CD8-positive, alpha-beta memory T cell (primary cell): ENCODE measurements at regions not wholly inside any gene's neighbourhood (a gene's known extent, or its start where the extent isn't known, plus 50 kb on each side); places are given as distances from the start of the nearest gene placed in this dataset.

ENCODE experiments used
- CTCF ChIA-PET: fragments of 350-600 bp; sonication (Branson Sonifier 250); formaldehyde crosslinking; loops from one replicate; lab custom pipeline; 2021; ENCODE audit warnings: antibody characterized with exemption; lab: Charles Lee
- POLR2A ChIA-PET: fragments of 350-600 bp; sonication (Branson Sonifier 250); formaldehyde crosslinking; loops from one replicate; lab custom pipeline; 2021; ENCODE audit warnings: antibody characterized with exemption; lab: Charles Lee
- DNase-seq, 5 donors: peaks; one replicate each; pipeline versions ENCODE4 v3.0.0 to v3.0.0-alpha.2; 2020 to 2022; ENCODE audit warnings: mixed read lengths in 1 of 5
- H3K27ac ChIP-seq: one replicate; pipeline ENCODE4 v1.7.0; 2013; ENCODE audit warnings: low read depth, mild to moderate bottlenecking, low read length, moderate library complexity
- H3K27me3 ChIP-seq: 2 replicates; pipeline ENCODE4 v1.7.0; 2013; ENCODE audit warnings: low read length, mild to moderate bottlenecking; ENCODE audit not compliant: insufficient read depth, poor library complexity, severe bottlenecking
- H3K36me3 ChIP-seq: 2 replicates; pipeline ENCODE4 v1.7.0; 2013; ENCODE audit warnings: mild to moderate bottlenecking, low read length, moderate library complexity; ENCODE audit not compliant: insufficient read depth
- H3K4me1 ChIP-seq: 2 replicates; pipeline ENCODE4 v1.7.0; 2013; ENCODE audit warnings: mild to moderate bottlenecking, low read length, moderate library complexity; ENCODE audit not compliant: insufficient read depth
- H3K4me3 ChIP-seq: 2 replicates; pipeline ENCODE4 v1.7.0; 2013; ENCODE audit warnings: mild to moderate bottlenecking, low read length
- H3K9me3 ChIP-seq: 2 replicates; pipeline ENCODE4 v1.7.0; 2013; ENCODE audit warnings: mild to moderate bottlenecking, low read length
- H3K27ac Mint-ChIP-seq, 8 donors: one replicate each; pipeline ENCODE4 v1.8.0; 2020 to 2021; ENCODE audit warnings: mixed read lengths in 8 of 8, mild to moderate bottlenecking in 6 of 8, inconsistent platforms in 3 of 8, moderate library complexity in 3 of 8
- H3K27me3 Mint-ChIP-seq, 2 donors: one replicate each; pipeline ENCODE4 v1.8.0; 2020 to 2021; ENCODE audit warnings: mixed read lengths in 2 of 2, mild to moderate bottlenecking in 1 of 2, moderate library complexity in 1 of 2
- H3K36me3 Mint-ChIP-seq, 3 donors: one replicate each; pipeline ENCODE4 v1.8.0; 2020 to 2021; ENCODE audit warnings: mixed read lengths in 3 of 3, inconsistent platforms in 1 of 3, mild to moderate bottlenecking in 1 of 3
- H3K4me1 Mint-ChIP-seq, 3 donors: one replicate each; pipeline ENCODE4 v1.8.0; 2020 to 2021; ENCODE audit warnings: mixed read lengths in 3 of 3, inconsistent platforms in 1 of 3, mild to moderate bottlenecking in 1 of 3
- H3K4me3 Mint-ChIP-seq, 7 donors: one replicate each; pipeline ENCODE4 v1.8.0; 2020 to 2021; ENCODE audit warnings: mixed read lengths in 7 of 7, mild to moderate bottlenecking in 6 of 7, moderate library complexity in 4 of 7, inconsistent platforms in 2 of 7
- H3K9me3 Mint-ChIP-seq, 5 donors: one replicate each; pipeline ENCODE4 v1.8.0; 2020 to 2022; ENCODE audit warnings: mixed read lengths in 5 of 5, mild to moderate bottlenecking in 3 of 5, moderate library complexity in 2 of 5, inconsistent platforms in 1 of 5

- Mint-ChIP-seq H3K27me3 (peaks cover 13 to 32% of the 10 kb centered on the region in 2 donors), H3K9me3 (no peaks in the 10 kb centered on the region), H3K27ac (no peak overlapping the region), H3K4me3 (no peak overlapping the region), H3K36me3 (no peaks in the 10 kb centered on the region), H3K4me1 (peaks cover 0 to 5% (median 1%) of the 10 kb centered on the region in 3 donors)
- H3K27ac ChIP-seq = no peak overlapping the region
- no peaks in the 10 kb centered on the region for H3K27me3 ChIP-seq
- no peaks in the 10 kb centered on the region for H3K4me1 ChIP-seq
- no peaks in the 10 kb centered on the region for H3K36me3 ChIP-seq
- H3K4me3 ChIP-seq = no peak overlapping the region
- DNase-seq = no peak
- H3K9me3 ChIP-seq = no peaks in the 10 kb centered on the region
- ChIA-PET CTCF (no interaction called here), POLR2A (no interaction called here)
Observed at GRCh38 chr6:159468994-159469393, 224.0 kb downstream of the SOD2 start.

DNA sequence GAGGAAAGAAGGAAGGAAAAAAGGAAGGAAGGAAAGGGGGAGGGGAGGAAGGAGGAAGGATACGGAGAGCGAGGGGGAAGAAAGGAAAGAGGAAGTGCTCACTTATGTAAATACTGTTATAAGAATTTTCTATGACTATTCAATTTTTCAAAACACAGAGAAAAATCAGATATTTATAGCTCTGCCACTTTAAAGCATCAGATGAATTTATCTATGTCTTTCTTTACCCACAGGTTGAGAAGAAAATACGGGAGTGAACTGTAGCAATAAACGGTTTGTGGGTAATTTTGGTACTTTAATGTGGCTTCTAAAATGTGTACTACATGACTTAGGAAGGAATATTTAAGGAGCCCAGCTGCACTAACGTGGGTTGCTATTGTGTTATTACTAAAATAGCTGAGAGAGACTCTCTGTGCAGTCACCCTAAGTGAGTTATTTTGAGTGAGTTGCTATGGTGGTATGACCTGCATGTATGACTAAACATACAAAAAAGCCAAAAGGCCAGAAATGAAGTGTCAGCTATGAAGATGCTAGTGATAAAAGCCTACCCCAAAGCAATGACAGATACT, 225.5 kb downstream of the SOD2 start:
- H3K9me3 ChIP-seq = no peaks in the 10 kb centered on the region
- H3K4me3 Mint-ChIP-seq = no peak overlapping the region
- H3K27ac Mint-ChIP-seq = no peak overlapping the region

GRCh38 chr6:159466926-159467325, 226.1 kb downstream of the SOD2 start:
- CTCF ChIA-PET = no interaction called here
- no peaks in the 10 kb centered on the region for H3K36me3 ChIP-seq
- Mint-ChIP-seq H3K27ac (no peak overlapping the region), H3K36me3 (no peaks in the 10 kb centered on the region), H3K4me3 (no peak overlapping the region), H3K27me3 (peaks cover 15 to 29% of the 10 kb centered on the region in 2 donors), H3K4me1 (peaks cover 0 to 5% (median 1%) of the 10 kb centered on the region in 3 donors), H3K9me3 (no peaks in the 10 kb centered on the region)
- H3K4me1 ChIP-seq = no peaks in the 10 kb centered on the region
- DNase-seq = no peak
- no peaks in the 10 kb centered on the region for H3K9me3 ChIP-seq
- H3K27me3 ChIP-seq = no peaks in the 10 kb centered on the region
- no peak overlapping the region for H3K4me3 ChIP-seq
- POLR2A ChIA-PET = no interaction called here
- H3K27ac ChIP-seq = no peak overlapping the region

More for the DNA sequence above, 225.5 kb downstream of the SOD2 start:
- H3K9me3 Mint-ChIP-seq = no peaks in the 10 kb centered on the region
- H3K27me3 Mint-ChIP-seq = peaks cover 15 to 32% of the 10 kb centered on the region in 2 donors
- no peak for DNase-seq
- H3K36me3 Mint-ChIP-seq = no peaks in the 10 kb centered on the region
- ChIA-PET POLR2A (no interaction called here), CTCF (no interaction called here)
- Histone ChIP-seq H3K4me1 (no peaks in the 10 kb centered on the region), H3K36me3 (no peaks in the 10 kb centered on the region), H3K27me3 (no peaks in the 10 kb centered on the region), H3K4me3 (no peak overlapping the region), H3K27ac (no peak overlapping the region)
- peaks cover 0 to 5% (median 1%) of the 10 kb centered on the region in 3 donors for H3K4me1 Mint-ChIP-seq

GRCh38 chr6:159464816-159465215, 228.2 kb downstream of the SOD2 start:
- no peaks in the 10 kb centered on the region for H3K4me1 ChIP-seq
- H3K4me3 Mint-ChIP-seq = no peak overlapping the region
- no peaks in the 10 kb centered on the region for H3K36me3 ChIP-seq
- no peaks in the 10 kb centered on the region for H3K9me3 ChIP-seq
- no peak overlapping the region for H3K27ac ChIP-seq
- no peak for DNase-seq
- H3K36me3 Mint-ChIP-seq = no peaks in the 10 kb centered on the region
- H3K4me1 Mint-ChIP-seq = peaks cover 0 to 5% (median 1%) of the 10 kb centered on the region in 3 donors
- peaks cover 0 to 2% (median 0%) of the 10 kb centered on the region in 5 donors for H3K9me3 Mint-ChIP-seq
- H3K4me3 ChIP-seq = no peak overlapping the region
- H3K27me3 ChIP-seq = no peaks in the 10 kb centered on the region
- ChIA-PET POLR2A (no interaction called here), CTCF (no interaction called here)
- H3K27ac Mint-ChIP-seq = no peak overlapping the region
- peaks cover 20 to 29% of the 10 kb centered on the region in 2 donors for H3K27me3 Mint-ChIP-seq

- CTCF ChIA-PET = no interaction called here
- no peak for DNase-seq
- H3K4me3 Mint-ChIP-seq = no peak overlapping the region
- no peaks in the 10 kb centered on the region for H3K36me3 Mint-ChIP-seq
- no peak overlapping the region for H3K4me3 ChIP-seq
- peaks cover 0 to 5% (median 1%) of the 10 kb centered on the region in 3 donors for H3K4me1 Mint-ChIP-seq
- no peaks in the 10 kb centered on the region for H3K9me3 ChIP-seq
- H3K27me3 ChIP-seq = no peaks in the 10 kb centered on the region
- POLR2A ChIA-PET = no interaction called here
- H3K27me3 Mint-ChIP-seq = peaks cover 19 to 22% of the 10 kb centered on the region in 2 donors
- H3K36me3 ChIP-seq = no peaks in the 10 kb centered on the region
- H3K4me1 ChIP-seq = no peaks in the 10 kb centered on the region
- H3K27ac Mint-ChIP-seq = no peak overlapping the region
- H3K9me3 Mint-ChIP-seq = peaks cover 0 to 2% (median 0%) of the 10 kb centered on the region in 5 donors
- no peak overlapping the region for H3K27ac ChIP-seq
Observed at GRCh38 chr6:159463119-159463829, 229.8 kb downstream of the SOD2 start.

GRCh38 chr6:159462431-159462830, 230.6 kb downstream of the SOD2 start:
- Histone ChIP-seq H3K27ac (no peak overlapping the region), H3K4me1 (no peaks in the 10 kb centered on the region), H3K27me3 (no peaks in the 10 kb centered on the region), H3K9me3 (no peaks in the 10 kb centered on the region), H3K36me3 (no peaks in the 10 kb centered on the region), H3K4me3 (no peak overlapping the region)
- peaks cover 0 to 5% (median 1%) of the 10 kb centered on the region in 3 donors for H3K4me1 Mint-ChIP-seq
- H3K9me3 Mint-ChIP-seq = peaks cover 0 to 2% (median 0%) of the 10 kb centered on the region in 5 donors
- H3K36me3 Mint-ChIP-seq = no peaks in the 10 kb centered on the region
- H3K4me3 Mint-ChIP-seq = no peak overlapping the region
- peaks cover 18 to 20% of the 10 kb centered on the region in 2 donors for H3K27me3 Mint-ChIP-seq
- CTCF ChIA-PET = no interaction called here
- peak overlapping the region in 1 of 8 donors; percentile 47 for H3K27ac Mint-ChIP-seq
- no peak for DNase-seq
- POLR2A ChIA-PET = no interaction called here

GRCh38 chr6:159461998-159462397, 231.0 kb downstream of the SOD2 start:
- Mint-ChIP-seq H3K27ac (no peak overlapping the region), H3K36me3 (no peaks in the 10 kb centered on the region), H3K4me3 (no peak overlapping the region), H3K27me3 (peaks cover 18% of the 10 kb centered on the region in 2 donors), H3K9me3 (peaks cover 0 to 2% (median 0%) of the 10 kb centered on the region in 5 donors), H3K4me1 (peaks cover 0 to under 1% (median 0%) of the 10 kb centered on the region in 3 donors)
- Histone ChIP-seq H3K4me1 (no peaks in the 10 kb centered on the region), H3K4me3 (no peak overlapping the region), H3K27ac (no peak overlapping the region), H3K27me3 (no peaks in the 10 kb centered on the region), H3K9me3 (no peaks in the 10 kb centered on the region), H3K36me3 (no peaks in the 10 kb centered on the region)
- ChIA-PET CTCF (no interaction called here), POLR2A (interaction anchor here (0.6 kb wide), 1 partner anchor 40 kb away, joined by 4 read pairs; no protein-coding TSS in a partner anchor)
- no peak for DNase-seq

- no peak overlapping the region for H3K27ac Mint-ChIP-seq
- CTCF ChIA-PET = no interaction called here
- H3K27me3 ChIP-seq = no peaks in the 10 kb centered on the region
Observed at GRCh38 chr6:159461266-159461665, 231.8 kb downstream of the SOD2 start.

More at GRCh38 chr6:159461266-159461665, 231.8 kb downstream of the SOD2 start:
- no peaks in the 10 kb centered on the region for H3K36me3 ChIP-seq
- Mint-ChIP-seq H3K36me3 (no peaks in the 10 kb centered on the region), H3K4me3 (no peak overlapping the region), H3K4me1 (no peaks in the 10 kb centered on the region), H3K9me3 (peaks cover 0 to 2% (median 0%) of the 10 kb centered on the region in 5 donors), H3K27me3 (peaks cover 15 to 16% of the 10 kb centered on the region in 2 donors)
- DNase-seq = no peak
- POLR2A ChIA-PET = interaction anchor here (0.6 kb wide), 1 partner anchor 40 kb away, joined by 4 read pairs; no protein-coding TSS in a partner anchor
- H3K4me1 ChIP-seq = no peaks in the 10 kb centered on the region
- H3K4me3 ChIP-seq = no peak overlapping the region
- H3K9me3 ChIP-seq = no peaks in the 10 kb centered on the region
- no peak overlapping the region for H3K27ac ChIP-seq
